ENCODE measurements at regions not wholly inside any gene's neighbourhood (a gene's known extent, or its start where the extent isn't known, plus 50 kb on each side); places are given as distances from the start of the nearest gene placed in this dataset.
"Not testable (repeated sequence)": the region's sequence is repeated elsewhere in the genome, so short reads cannot be mapped to it uniquely, and the experiment has no call there.

- DNase-seq (ENCODE audit: extremely low read depth, low read depth), result no peak
These were observed 217.4 kb upstream of the PDE3A start for GRCh38 chr12:20150835-20151422.

- DNase-seq (ENCODE audit: extremely low read depth, low read depth), result no peak
These were observed 214.3 kb upstream of the PDE3A start for GRCh38 chr12:20154052-20154451.

- DNase-seq (ENCODE audit: extremely low read depth, low read depth), result no peak
These were observed 213.0 kb upstream of the PDE3A start for GRCh38 chr12:20155374-20155773.

- DNase-seq (ENCODE audit: extremely low read depth, low read depth), result not testable (repeated sequence)
These were observed 207.4 kb upstream of the PDE3A start for GRCh38 chr12:20160899-20161298.

- no peak for DNase-seq (ENCODE audit: extremely low read depth, low read depth)
These were observed 193.7 kb upstream of the PDE3A start for GRCh38 chr12:20174528-20175175.

GRCh38 chr12:20175704-20176388, 192.5 kb upstream of the PDE3A start:
- DNase-seq (ENCODE audit: extremely low read depth, low read depth), result no peak

- DNase-seq (ENCODE audit: extremely low read depth, low read depth), result no peak
These were observed 186.7 kb upstream of the PDE3A start for GRCh38 chr12:20181416-20182180.

GRCh38 chr12:20183563-20183962, 184.8 kb upstream of the PDE3A start:
- DNase-seq (ENCODE audit: extremely low read depth, low read depth), result no peak

GRCh38 chr12:20184514-20184913, 183.8 kb upstream of the PDE3A start:
- DNase-seq (ENCODE audit: extremely low read depth, low read depth), result no peak

GRCh38 chr12:20187456-20187855, 180.9 kb upstream of the PDE3A start:
- DNase-seq (ENCODE audit: extremely low read depth, low read depth), result no peak

GRCh38 chr12:20188930-20189653, 179.2 kb upstream of the PDE3A start:
- no peak for DNase-seq (ENCODE audit: extremely low read depth, low read depth)

GRCh38 chr12:20189767-20190166, 178.6 kb upstream of the PDE3A start:
- DNase-seq (ENCODE audit: extremely low read depth, low read depth), result no peak

- DNase-seq (ENCODE audit: extremely low read depth, low read depth), result no peak
These were observed 174.2 kb upstream of the PDE3A start for GRCh38 chr12:20194171-20194570.

GRCh38 chr12:20196767-20197166, 171.6 kb upstream of the PDE3A start:
- DNase-seq (ENCODE audit: extremely low read depth, low read depth), result no peak

- DNase-seq (ENCODE audit: extremely low read depth, low read depth), result no peak
These were observed 170.9 kb upstream of the PDE3A start for GRCh38 chr12:20197411-20197810.

- DNase-seq (ENCODE audit: extremely low read depth, low read depth), result no peak
These were observed 168.6 kb upstream of the PDE3A start for GRCh38 chr12:20199780-20200179.

GRCh38 chr12:20201733-20202132, 166.6 kb upstream of the PDE3A start:
- no peak for DNase-seq (ENCODE audit: extremely low read depth, low read depth)

- DNase-seq (ENCODE audit: extremely low read depth, low read depth), result no peak
These were observed 162.5 kb upstream of the PDE3A start for GRCh38 chr12:20205854-20206253.

GRCh38 chr12:20206410-20206809, 161.9 kb upstream of the PDE3A start:
- no peak for DNase-seq (ENCODE audit: extremely low read depth, low read depth)

- no peak for DNase-seq (ENCODE audit: extremely low read depth, low read depth)
These were observed 157.6 kb upstream of the PDE3A start for GRCh38 chr12:20210621-20211215.

Data from NCI-H460 (cell line).